Skeletal muscle satellite cell (primary cell): ENCODE measurements at regions not wholly inside any gene's neighbourhood (a gene's known extent, or its start where the extent isn't known, plus 50 kb on each side); places are given as distances from the start of the nearest gene placed in this dataset.

Experiments used
- H3K27me3 ChIP-seq: 2 replicates; pipeline ENCODE4 v1.7.0; 2013; ENCODE audit warnings: low read length; ENCODE audit not compliant: control insufficient read depth, insufficient read depth
- H3K36me3 ChIP-seq: 2 replicates; pipeline ENCODE4 v1.7.0; 2013; ENCODE audit warnings: mild to moderate bottlenecking, control low read depth, low read length; ENCODE audit not compliant: insufficient read depth
- H3K4me1 ChIP-seq: 2 replicates; pipeline ENCODE4 v1.7.0; 2013; ENCODE audit warnings: low read length; ENCODE audit not compliant: control insufficient read depth, insufficient read depth
- H3K4me2 ChIP-seq: 2 replicates; pipeline ENCODE4 v1.7.0; 2013; ENCODE audit warnings: mild to moderate bottlenecking, low read length
- H3K4me3 ChIP-seq: 2 replicates; pipeline ENCODE4 v1.7.0; 2013; ENCODE audit warnings: low read length
- H3K9ac ChIP-seq: 2 replicates; pipeline ENCODE4 v1.7.0; 2013; ENCODE audit warnings: mild to moderate bottlenecking, low read depth, low read length, moderate library complexity
- H3K9me3 ChIP-seq: replicated peaks from 2 replicates; pipeline ENCODE4 v1.7.0; 2013; ENCODE audit warnings: mild to moderate bottlenecking, control low read depth, low read length

- Histone ChIP-seq H3K4me1 (no peaks in the 10 kb centered on the region), H3K9ac (no peak overlapping the region), H3K9me3 (no peaks in the 10 kb centered on the region), H3K36me3 (no peaks in the 10 kb centered on the region), H3K4me3 (no peak overlapping the region), H3K4me2 (no peak overlapping the region), H3K27me3 (no peaks in the 10 kb centered on the region)
Measured at GRCh38 chr6:165967810-165968407, 199.7 kb downstream of the TBXT start.

- no peaks in the 10 kb centered on the region for H3K4me1 ChIP-seq
- no peaks in the 10 kb centered on the region for H3K9me3 ChIP-seq
- H3K27me3 ChIP-seq, result no peaks in the 10 kb centered on the region
- H3K9ac ChIP-seq, result no peak overlapping the region
- no peak overlapping the region for H3K4me2 ChIP-seq
- no peak overlapping the region for H3K4me3 ChIP-seq
- no peaks in the 10 kb centered on the region for H3K36me3 ChIP-seq
Measured at GRCh38 chr6:165963750-165964149, 203.9 kb downstream of the TBXT start.

GRCh38 chr6:165962366-165962765, 205.3 kb downstream of the TBXT start:
- H3K9me3 ChIP-seq, result no peaks in the 10 kb centered on the region
- H3K9ac ChIP-seq, result no peak overlapping the region
- no peaks in the 10 kb centered on the region for H3K27me3 ChIP-seq
- H3K4me3 ChIP-seq, result no peak overlapping the region
- H3K4me2 ChIP-seq, result no peak overlapping the region
- no peaks in the 10 kb centered on the region for H3K4me1 ChIP-seq
- no peaks in the 10 kb centered on the region for H3K36me3 ChIP-seq

- no peaks in the 10 kb centered on the region for H3K36me3 ChIP-seq
- H3K4me3 ChIP-seq, result no peak overlapping the region
- H3K9me3 ChIP-seq, result no peaks in the 10 kb centered on the region
- no peak overlapping the region for H3K9ac ChIP-seq
- H3K4me1 ChIP-seq, result no peaks in the 10 kb centered on the region
- H3K27me3 ChIP-seq, result no peaks in the 10 kb centered on the region
- H3K4me2 ChIP-seq, result no peak overlapping the region
Measured at GRCh38 chr6:165961233-165961632, 206.4 kb downstream of the TBXT start.

GRCh38 chr6:165960695-165961094, 207.0 kb downstream of the TBXT start:
- Histone ChIP-seq H3K4me2 (no peak overlapping the region), H3K4me3 (no peak overlapping the region), H3K27me3 (no peaks in the 10 kb centered on the region), H3K4me1 (no peaks in the 10 kb centered on the region), H3K36me3 (no peaks in the 10 kb centered on the region), H3K9me3 (no peaks in the 10 kb centered on the region), H3K9ac (no peak overlapping the region)

- H3K9ac ChIP-seq, result no peak overlapping the region
- H3K4me3 ChIP-seq, result no peak overlapping the region
- no peaks in the 10 kb centered on the region for H3K36me3 ChIP-seq
- H3K27me3 ChIP-seq, result no peaks in the 10 kb centered on the region
- no peaks in the 10 kb centered on the region for H3K4me1 ChIP-seq
- H3K4me2 ChIP-seq, result no peak overlapping the region
- H3K9me3 ChIP-seq, result no peaks in the 10 kb centered on the region
Measured at GRCh38 chr6:165959627-165960026, 208.0 kb downstream of the TBXT start.

- H3K9me3 ChIP-seq, result no peaks in the 10 kb centered on the region
- H3K36me3 ChIP-seq, result no peaks in the 10 kb centered on the region
- no peaks in the 10 kb centered on the region for H3K4me1 ChIP-seq
- H3K27me3 ChIP-seq, result no peaks in the 10 kb centered on the region
- H3K4me2 ChIP-seq, result no peak overlapping the region
- H3K9ac ChIP-seq, result no peak overlapping the region
- no peak overlapping the region for H3K4me3 ChIP-seq
Measured at GRCh38 chr6:165956874-165957273, 210.8 kb downstream of the TBXT start.

- H3K9me3 ChIP-seq, result no peaks in the 10 kb centered on the region
- no peak overlapping the region for H3K9ac ChIP-seq
- H3K36me3 ChIP-seq, result no peaks in the 10 kb centered on the region
- no peaks in the 10 kb centered on the region for H3K27me3 ChIP-seq
- H3K4me1 ChIP-seq, result no peaks in the 10 kb centered on the region
- no peak overlapping the region for H3K4me2 ChIP-seq
- no peak overlapping the region for H3K4me3 ChIP-seq
Measured at GRCh38 chr6:165952514-165952913, 215.1 kb downstream of the TBXT start.

GRCh38 chr6:165950316-165950715, 217.3 kb downstream of the TBXT start:
- Histone ChIP-seq H3K4me1 (no peaks in the 10 kb centered on the region), H3K27me3 (no peaks in the 10 kb centered on the region), H3K4me3 (no peak overlapping the region), H3K36me3 (no peaks in the 10 kb centered on the region), H3K4me2 (no peak overlapping the region), H3K9me3 (no peaks in the 10 kb centered on the region), H3K9ac (no peak overlapping the region)

GRCh38 chr6:165949324-165949723, 218.3 kb downstream of the TBXT start:
- Histone ChIP-seq H3K4me1 (no peaks in the 10 kb centered on the region), H3K9me3 (no peaks in the 10 kb centered on the region), H3K4me2 (no peak overlapping the region), H3K9ac (no peak overlapping the region), H3K4me3 (no peak overlapping the region), H3K36me3 (no peaks in the 10 kb centered on the region), H3K27me3 (no peaks in the 10 kb centered on the region)

- Histone ChIP-seq H3K36me3 (no peaks in the 10 kb centered on the region), H3K9me3 (no peaks in the 10 kb centered on the region), H3K9ac (no peak overlapping the region), H3K4me3 (no peak overlapping the region), H3K4me2 (no peak overlapping the region), H3K27me3 (no peaks in the 10 kb centered on the region), H3K4me1 (no peaks in the 10 kb centered on the region)
Measured at GRCh38 chr6:165944002-165944466, 223.6 kb downstream of the TBXT start.

- H3K4me1 ChIP-seq, result no peaks in the 10 kb centered on the region
- no peak overlapping the region for H3K9ac ChIP-seq
- no peak overlapping the region for H3K4me2 ChIP-seq
- no peaks in the 10 kb centered on the region for H3K9me3 ChIP-seq
- peaks cover 8% of the 10 kb centered on the region for H3K27me3 ChIP-seq
- no peak overlapping the region for H3K4me3 ChIP-seq
- H3K36me3 ChIP-seq, result no peaks in the 10 kb centered on the region
Measured at GRCh38 chr6:165941786-165942185, 225.9 kb downstream of the TBXT start.
